HG02798 (cell line): ENCODE measurements at regions not wholly inside any gene's neighbourhood (a gene's known extent, or its start where the extent isn't known, plus 50 kb on each side); places are given as distances from the start of the nearest gene placed in this dataset.
"Not testable (repeated sequence)": the region's sequence is repeated elsewhere in the genome, so short reads cannot be mapped to it uniquely, and the experiment has no call there.

Experiments
- ATAC-seq: cut with Tn5 transposase; IDR thresholded peaks from one replicate; pipeline ENCODE4 v1.9.1; 2021; ENCODE audit warnings: mild to moderate bottlenecking; ENCODE audit not compliant: unreplicated experiment, poor library complexity

DNA sequence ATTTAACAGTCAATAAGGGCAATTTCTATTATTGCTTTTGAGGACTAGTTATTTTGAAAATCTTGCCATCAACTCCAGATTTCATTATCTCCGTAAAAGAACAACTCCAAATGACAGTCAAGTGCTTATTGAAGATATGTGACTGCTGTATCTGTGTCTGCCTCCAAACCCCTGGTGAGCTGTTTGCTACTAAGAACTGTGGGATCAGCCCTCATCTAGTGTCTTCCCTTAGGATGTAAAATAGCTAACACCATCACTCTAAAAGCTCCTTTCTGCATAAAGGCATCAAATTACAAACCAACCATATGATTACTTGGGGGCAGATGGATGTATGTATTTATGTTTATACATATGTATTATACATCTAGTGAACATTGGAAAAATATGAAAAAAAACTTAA, 70.8 kb upstream of the SLC13A1 start:
- no peak for ATAC-seq

DNA sequence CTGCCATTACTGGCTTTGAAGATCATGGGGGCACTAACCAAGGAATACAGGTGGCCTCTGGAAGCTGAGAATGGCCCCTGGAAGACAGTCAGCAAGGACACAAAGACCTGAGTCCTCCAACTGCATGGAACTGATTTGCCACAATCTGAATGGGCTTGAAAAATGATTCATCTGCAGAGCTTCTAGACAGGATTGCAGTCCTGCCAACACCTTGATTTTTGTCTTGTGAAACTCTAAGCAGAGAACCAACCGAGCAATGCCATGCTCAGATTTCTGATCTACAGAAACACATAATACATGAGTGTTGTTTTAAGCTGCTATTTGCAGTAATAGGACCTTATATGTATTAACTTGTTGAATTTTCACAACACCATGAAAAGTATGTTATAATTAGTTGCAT, 66.1 kb upstream of the SLC13A1 start:
- ATAC-seq = no peak

DNA sequence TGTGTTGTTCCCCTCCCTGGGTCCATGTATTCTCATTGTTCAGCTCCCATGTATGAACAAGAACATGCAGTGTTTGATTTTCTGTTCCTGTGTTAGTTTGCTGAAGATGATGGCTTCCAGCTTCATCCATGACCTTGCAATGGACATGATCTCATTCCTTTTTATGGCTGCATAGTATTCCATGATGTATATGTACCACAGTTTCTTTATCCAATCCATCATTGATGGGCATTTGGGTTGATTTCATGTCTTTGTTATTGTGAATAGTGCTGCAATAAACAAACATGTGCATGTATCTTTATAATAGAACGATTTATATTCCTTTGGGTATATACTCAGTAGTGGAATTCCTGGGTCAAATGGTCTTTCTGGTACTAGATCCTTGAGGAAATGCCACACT, 65.1 kb upstream of the SLC13A1 start:
- ATAC-seq = not testable (repeated sequence)

DNA sequence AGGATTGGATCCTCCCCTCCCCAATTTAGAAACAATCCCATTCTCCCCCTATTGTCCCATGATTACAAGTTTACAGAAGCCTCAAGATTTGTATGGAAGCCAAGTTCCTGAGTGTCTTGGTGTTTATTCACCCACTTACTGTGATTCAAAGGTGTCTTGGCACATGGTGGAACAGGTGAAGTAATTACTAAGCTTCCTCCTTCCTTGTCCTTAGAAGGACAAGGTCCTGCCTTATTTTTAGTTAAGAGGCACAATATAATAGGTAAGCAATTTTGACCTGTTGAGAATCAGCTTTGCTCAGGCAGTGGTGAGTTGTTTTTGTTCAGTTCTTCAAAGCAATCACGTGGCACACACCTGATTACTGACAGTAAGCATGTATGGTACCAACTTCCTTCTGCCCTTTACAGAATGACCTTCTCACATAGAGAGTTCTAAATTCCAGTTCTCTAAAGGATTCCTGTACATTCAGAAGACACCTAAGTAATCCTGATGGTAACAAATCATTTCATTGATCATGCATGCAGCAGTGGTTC, 60.7 kb upstream of the SLC13A1 start:
- ATAC-seq = no peak

DNA sequence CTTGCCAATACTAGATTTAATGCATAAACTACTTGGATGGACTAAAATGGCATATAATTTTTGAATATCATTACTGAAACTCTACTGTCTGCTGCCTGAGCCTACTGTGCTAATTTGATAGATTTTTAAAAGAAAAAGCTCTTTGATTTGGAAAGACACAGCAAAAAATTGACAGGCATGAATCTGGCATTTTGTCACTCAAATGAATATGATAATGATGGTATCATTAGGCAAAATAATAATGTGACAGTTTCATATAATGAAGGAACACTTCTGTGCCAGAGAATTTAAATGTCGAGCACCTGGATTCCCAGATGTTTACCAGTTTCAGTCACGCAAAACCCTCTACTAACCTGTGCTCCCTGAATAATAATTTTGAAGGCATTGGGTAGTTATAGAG, 60.0 kb upstream of the SLC13A1 start:
- ATAC-seq = no peak
